Cardiac muscle cell (in vitro differentiated cells and primary cell): ENCODE measurements at regions not wholly inside any gene's neighbourhood (a gene's known extent, or its start where the extent isn't known, plus 50 kb on each side); places are given as distances from the start of the nearest gene placed in this dataset.
"Not testable (repeated sequence)": the region's sequence is repeated elsewhere in the genome, so short reads cannot be mapped to it uniquely, and the experiment has no call there.

Experiments used
- DNase-seq, 2 donors: peaks; one replicate each; pipeline versions ENCODE4 v3.0.0 to v3.0.0-alpha.2; 2010 to 2017; ENCODE audit warnings: low read depth in 1 of 2, low spot score in 1 of 2
- H3K27ac ChIP-seq: fragments of 200-600 bp; sonication (generic); 2 replicates; pipeline ENCODE4 v1.5.1; 2016
- H3K27me3 ChIP-seq: fragments of 200-600 bp; sonication (generic); 2 replicates; pipeline ENCODE4 v1.6.0; 2016; ENCODE audit warnings: control low read depth
- H3K36me3 ChIP-seq: fragments of 200-600 bp; sonication (generic); 2 replicates; pipeline ENCODE4 v1.5.1; 2016; ENCODE audit warnings: control low read depth
- H3K4me1 ChIP-seq: fragments of 200-600 bp; sonication (generic); 2 replicates; pipeline ENCODE4 v1.8.1; 2017; ENCODE audit warnings: low read depth, mild to moderate bottlenecking, mixed run types
- H3K4me3 ChIP-seq: fragments of 200-600 bp; sonication (generic); 2 replicates; pipeline ENCODE4 v1.5.1; 2016; ENCODE audit warnings: mild to moderate bottlenecking
- H3K9me3 ChIP-seq: fragments of 200-600 bp; sonication (generic); 2 replicates; pipeline ENCODE4 v1.5.1; 2017; ENCODE audit warnings: low read depth, mild to moderate bottlenecking, control low read depth
- CTCF ChIP-seq: IDR thresholded peaks from 2 replicates; pipeline ENCODE4 v1.5.1; 2012; ENCODE audit warnings: low read depth, mild to moderate bottlenecking, low read length

DNA sequence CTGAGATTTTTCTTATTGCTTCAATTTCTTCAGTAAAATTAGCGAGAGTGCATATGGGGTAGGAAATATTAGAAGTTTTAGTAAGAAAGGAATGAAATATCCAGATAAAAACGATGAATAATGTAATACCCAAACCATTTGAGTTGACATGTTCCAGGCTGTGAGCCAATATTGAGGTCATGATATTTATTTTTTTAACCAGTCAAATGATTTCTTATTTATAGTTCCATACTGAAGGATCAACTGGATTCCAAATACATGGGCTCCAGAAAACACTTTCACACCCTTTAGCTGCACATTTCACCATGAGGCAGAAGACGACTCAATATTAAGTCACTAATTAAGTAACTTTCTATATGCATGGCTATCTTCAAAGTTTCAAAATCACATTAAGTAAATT is 312.5 kb downstream of the PPP1R3A start:
- Histone ChIP-seq H3K4me3 (no peak overlapping the region), H3K9me3 (no peaks in the 10 kb centered on the region), H3K27me3 (no peaks in the 10 kb centered on the region), H3K36me3 (no peaks in the 10 kb centered on the region), H3K4me1 (no peaks in the 10 kb centered on the region), H3K27ac (no peak overlapping the region)
- DNase-seq, result no peak
- TF ChIP-seq CTCF, result no peak

DNA sequence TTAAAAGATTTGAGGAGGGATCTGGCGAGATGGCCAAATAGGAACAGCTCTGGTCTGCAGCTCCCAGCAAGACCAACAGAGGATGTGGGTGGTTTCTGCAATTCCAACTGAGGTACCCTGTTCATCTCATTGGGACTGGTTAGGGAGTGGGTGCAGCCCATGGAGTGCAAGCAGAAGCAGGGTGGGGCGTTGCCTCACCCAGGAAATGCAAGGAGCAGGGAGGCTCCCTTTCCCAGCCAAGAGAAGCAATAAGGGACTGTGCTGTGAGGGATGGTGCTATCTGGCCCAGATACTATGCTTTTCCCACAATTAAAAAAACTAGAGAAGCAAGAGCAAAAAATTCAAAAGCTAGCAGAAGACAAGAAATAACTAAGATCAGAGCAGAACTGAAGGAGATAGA is 318.4 kb downstream of the PPP1R3A start:
- not testable (repeated sequence) for H3K4me3 ChIP-seq, H3K9me3 ChIP-seq, H3K36me3 ChIP-seq, H3K4me1 ChIP-seq, DNase-seq, H3K27ac ChIP-seq, H3K27me3 ChIP-seq

DNA sequence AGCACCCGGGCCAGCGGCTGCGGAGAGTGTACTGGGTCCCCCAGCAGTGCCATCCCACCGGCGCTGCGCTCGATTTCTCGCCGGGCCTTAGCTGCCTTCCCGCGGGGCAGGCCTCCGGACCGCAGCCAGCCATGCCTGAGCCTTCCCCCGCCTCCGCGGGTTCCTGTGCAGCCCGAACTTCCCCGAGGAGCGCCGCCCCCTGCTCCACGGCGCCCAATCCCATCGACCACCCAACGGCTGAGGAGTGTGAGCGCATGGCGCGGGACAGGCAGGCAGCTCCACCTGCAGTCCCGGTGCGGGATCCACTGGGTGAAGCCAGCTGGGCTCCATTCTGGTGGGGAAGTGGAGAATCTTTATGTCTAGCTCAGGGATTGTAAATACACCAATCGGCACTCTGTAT is 325.4 kb downstream of the PPP1R3A start:
- H3K36me3 ChIP-seq, H3K9me3 ChIP-seq, H3K4me3 ChIP-seq, H3K4me1 ChIP-seq, H3K27me3 ChIP-seq, H3K27ac ChIP-seq: not testable (repeated sequence)
- peak in 1 of 2 donors; percentile 1 for DNase-seq

GRCh38 chr7:113592924-113593323 is 325.9 kb downstream of the PPP1R3A start:
- not testable (repeated sequence) for H3K27me3 ChIP-seq, H3K9me3 ChIP-seq, H3K27ac ChIP-seq, H3K4me1 ChIP-seq, DNase-seq, H3K4me3 ChIP-seq, H3K36me3 ChIP-seq

- H3K27me3 ChIP-seq, result no peaks in the 10 kb centered on the region
- no peaks in the 10 kb centered on the region for H3K4me1 ChIP-seq
- H3K27ac ChIP-seq, result no peak overlapping the region
- DNase-seq, result no peak
- no peaks in the 10 kb centered on the region for H3K36me3 ChIP-seq
- no peaks in the 10 kb centered on the region for H3K9me3 ChIP-seq
- H3K4me3 ChIP-seq, result no peak overlapping the region
- no peak for TF ChIP-seq CTCF
Measured at GRCh38 chr7:113582471-113582870, 336.3 kb downstream of the PPP1R3A start.

GRCh38 chr7:113563257-113563656 is 355.6 kb downstream of the PPP1R3A start:
- H3K9me3 ChIP-seq, H3K4me1 ChIP-seq, DNase-seq, H3K4me3 ChIP-seq, H3K27ac ChIP-seq, H3K27me3 ChIP-seq, H3K36me3 ChIP-seq: not testable (repeated sequence)

- no peaks in the 10 kb centered on the region for H3K4me1 ChIP-seq
- H3K4me3 ChIP-seq, result no peak overlapping the region
- no peak for DNase-seq
- TF ChIP-seq CTCF, result no peak
- H3K36me3 ChIP-seq, result no peaks in the 10 kb centered on the region
- H3K27me3 ChIP-seq, result no peaks in the 10 kb centered on the region
- no peak overlapping the region for H3K27ac ChIP-seq
- peaks cover 3% of the 10 kb centered on the region for H3K9me3 ChIP-seq
Measured at GRCh38 chr7:113562801-113563200, 356.0 kb downstream of the PPP1R3A start.

DNA sequence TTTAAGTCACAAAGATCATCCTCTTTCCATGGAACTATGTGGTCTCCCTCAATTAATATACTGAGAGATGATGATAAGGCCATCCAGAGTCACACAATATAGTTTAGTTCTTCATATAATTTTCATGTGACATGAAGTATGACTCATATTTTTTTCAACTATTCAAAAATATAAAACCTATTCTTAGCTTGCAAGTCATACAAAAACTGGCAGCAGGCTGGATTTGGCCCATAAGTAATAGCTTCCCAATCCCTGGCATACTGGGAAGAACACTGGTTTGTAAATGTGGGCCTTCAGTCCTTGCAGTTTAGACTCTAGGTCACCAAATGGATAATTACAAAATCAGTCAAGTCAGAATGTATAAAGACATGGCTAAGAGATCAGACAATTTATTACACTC is 356.6 kb downstream of the PPP1R3A start:
- TF ChIP-seq CTCF, result no peak
- Histone ChIP-seq H3K27ac (no peak overlapping the region), H3K4me1 (no peaks in the 10 kb centered on the region), H3K27me3 (no peaks in the 10 kb centered on the region), H3K36me3 (no peaks in the 10 kb centered on the region), H3K9me3 (peaks cover 3% of the 10 kb centered on the region), H3K4me3 (no peak overlapping the region)
- no peak for DNase-seq
